NCI-H2171 treated with DMSO at 0.1 percent for 48 hours (cell line): ENCODE measurements at regions not wholly inside any gene's neighbourhood (a gene's known extent, or its start where the extent isn't known, plus 50 kb on each side); places are given as distances from the start of the nearest gene placed in this dataset.

Source experiments
- DNase-seq: peaks from one replicate; lab custom pipeline; 2025; lab: John Stamatoyannopoulos, UW

DNA sequence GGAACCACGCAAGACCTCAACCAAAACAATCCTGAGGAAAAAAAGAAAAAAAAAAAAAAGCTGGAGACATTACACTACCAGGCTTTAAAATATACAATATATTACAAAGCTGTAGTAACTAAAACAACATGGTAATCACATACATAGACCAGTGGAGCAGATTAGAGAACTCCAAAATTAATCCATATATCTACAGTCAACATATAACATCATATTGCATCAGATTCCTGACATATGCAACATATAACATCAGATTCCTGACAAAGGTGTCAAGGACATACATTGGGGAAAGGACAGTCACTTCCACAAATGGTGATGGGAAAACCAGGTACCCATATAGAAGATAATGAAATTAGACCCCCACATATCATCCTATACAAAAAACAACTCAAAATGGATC is 145.8 kb downstream of the BTG1 start:
- DNase-seq: no peak

DNA sequence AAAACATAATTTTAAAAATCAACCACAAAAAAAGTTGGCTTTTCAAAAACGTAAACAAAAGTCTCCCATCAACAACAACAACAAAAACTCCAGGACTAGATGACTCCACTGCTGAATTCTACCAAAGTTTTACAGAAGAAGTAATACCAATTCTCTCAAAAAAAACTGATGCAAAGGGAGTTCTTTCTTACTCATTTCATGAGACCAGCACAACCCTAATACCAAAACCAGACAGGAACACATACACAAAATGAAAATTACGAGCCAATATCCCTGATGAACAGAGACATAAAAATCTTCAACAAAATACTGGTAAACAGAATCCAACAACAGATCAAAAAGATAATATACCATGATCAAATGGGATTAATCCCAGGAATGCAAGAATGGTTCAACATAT is 147.3 kb downstream of the BTG1 start:
- DNase-seq: no peak

DNA sequence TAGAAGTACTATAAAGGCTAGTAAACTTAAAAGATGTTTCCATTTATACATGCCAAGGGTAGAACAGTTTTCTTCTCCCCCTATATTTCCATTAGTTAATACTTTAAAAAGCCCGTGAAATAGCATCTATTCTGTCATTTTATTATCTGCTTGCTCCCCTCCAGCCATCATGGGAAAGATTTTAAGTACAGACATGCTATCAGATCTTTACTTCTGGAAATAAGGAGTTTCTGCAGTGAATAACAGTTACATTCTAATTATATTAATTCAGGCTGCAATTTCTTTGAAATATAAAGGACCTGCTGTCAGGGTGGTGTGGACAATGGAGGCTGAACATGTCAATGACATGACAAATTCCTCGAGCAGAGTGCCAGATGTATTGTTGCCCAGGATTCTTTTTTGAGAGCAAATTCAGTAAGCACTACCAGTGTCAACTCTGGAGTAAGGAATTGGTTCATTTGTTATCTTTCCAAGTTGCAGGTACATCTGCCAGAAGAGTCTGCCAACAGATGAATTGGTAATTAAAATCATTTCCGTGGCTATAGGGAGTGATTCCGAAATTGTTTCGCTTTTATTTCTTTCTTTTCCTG is 151.3 kb downstream of the BTG1 start:
- DNase-seq: no peak

DNA sequence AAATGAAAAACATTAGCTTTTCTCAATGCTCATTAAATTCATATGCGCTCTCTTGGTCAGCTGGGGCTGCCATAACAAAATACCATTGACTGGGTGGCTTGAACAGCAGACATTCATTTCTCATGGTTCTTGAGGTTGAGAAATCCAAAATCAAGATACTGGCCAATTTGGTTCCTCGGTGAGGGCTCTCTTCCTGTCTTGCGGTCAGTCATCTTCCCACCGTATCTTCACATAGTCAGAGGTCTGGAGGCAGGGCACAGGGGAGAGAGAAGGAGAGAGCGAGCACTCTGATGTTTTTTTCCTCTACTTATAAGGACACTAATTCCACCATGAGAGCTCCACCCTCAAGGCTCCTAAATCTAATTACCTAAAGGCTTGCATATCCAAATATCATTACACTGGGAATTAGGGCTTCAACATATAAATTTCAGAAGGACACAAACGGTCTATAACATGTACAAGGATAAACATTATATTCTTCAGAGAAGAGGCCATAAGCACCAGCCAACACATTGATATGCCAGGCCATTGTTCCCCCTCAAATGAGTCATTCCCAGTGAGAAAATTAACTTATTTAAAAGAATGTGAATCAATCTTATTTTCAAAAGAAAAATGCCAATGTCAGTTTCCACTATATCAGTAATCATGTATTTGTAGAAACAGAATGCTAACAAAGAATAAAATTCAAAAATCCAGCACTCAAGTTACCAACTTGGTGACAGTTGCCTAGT is 152.2 kb downstream of the BTG1 start:
- DNase-seq: no peak

DNA sequence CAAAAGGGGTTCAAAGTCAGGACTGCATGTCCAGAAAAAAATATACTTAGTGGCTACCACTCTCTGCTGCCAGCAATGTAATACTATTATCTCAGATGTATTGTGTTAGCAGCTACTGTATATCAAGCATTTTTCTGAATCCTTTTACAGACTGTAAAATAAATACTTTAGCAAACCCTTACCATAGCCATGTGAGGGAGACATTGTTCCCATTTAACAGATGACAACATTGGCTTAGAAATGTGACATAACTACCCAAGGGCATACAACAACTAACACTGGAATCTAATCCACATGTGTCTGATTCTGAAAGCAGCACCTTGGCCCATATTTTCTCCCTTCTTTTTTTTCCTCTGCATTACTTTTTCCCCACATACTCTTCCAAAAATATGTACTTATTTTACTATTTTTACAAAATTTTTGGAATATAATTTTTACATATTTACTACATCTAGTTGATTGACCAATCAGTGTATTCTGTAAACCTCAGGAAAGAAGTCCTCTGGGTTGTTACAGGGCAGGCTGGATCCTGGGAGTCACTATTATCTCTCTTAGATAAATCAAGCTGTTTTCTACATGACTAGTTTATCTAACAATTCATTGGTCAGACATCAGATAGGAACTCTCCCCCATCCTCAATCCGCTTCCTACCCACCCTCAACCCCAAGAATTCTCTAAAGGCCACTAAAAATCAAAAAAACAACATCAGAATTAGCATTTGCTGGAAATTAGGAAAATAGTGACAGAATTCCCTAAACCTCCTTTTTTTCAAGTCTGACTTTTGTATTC is 154.1 kb downstream of the BTG1 start:
- DNase-seq: no peak

DNA sequence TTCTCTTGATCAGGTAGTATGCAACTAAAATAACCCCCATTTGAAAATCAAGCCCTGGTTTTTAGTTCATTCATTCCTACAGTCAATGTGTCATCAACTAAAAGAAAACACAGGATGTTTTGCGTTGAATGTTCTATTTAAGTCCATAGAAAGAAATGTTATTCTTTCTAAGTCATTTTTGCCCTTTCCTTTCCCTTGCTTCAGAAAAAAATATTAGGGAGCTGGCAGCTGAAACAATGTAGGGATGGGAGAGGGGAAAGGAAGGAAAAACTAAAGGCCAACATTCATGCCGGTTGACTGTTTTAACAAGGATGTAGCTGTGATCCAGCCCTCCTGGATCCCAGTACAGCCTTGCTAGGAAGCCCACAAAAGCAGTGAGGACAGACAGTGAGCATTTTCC is 155.1 kb downstream of the BTG1 start:
- no peak for DNase-seq

DNA sequence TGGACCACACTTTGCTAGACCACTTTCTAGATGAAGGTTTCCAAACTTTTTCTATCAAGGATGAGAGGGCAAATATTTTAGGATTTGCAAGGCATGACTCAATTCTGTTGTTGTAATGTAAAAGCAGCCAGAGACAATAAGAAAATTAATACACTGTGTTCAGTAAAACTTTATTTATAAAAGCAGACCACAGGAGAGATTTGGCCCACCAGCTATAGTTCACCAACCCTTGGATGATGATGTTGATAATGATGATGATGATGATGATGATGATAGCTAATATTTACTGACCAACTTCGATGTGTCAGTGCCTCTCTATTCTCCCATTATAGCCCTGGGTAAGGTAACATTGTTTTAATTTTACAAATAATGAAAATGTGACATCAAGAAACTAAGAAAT is 156.5 kb downstream of the BTG1 start:
- no peak for DNase-seq

DNA sequence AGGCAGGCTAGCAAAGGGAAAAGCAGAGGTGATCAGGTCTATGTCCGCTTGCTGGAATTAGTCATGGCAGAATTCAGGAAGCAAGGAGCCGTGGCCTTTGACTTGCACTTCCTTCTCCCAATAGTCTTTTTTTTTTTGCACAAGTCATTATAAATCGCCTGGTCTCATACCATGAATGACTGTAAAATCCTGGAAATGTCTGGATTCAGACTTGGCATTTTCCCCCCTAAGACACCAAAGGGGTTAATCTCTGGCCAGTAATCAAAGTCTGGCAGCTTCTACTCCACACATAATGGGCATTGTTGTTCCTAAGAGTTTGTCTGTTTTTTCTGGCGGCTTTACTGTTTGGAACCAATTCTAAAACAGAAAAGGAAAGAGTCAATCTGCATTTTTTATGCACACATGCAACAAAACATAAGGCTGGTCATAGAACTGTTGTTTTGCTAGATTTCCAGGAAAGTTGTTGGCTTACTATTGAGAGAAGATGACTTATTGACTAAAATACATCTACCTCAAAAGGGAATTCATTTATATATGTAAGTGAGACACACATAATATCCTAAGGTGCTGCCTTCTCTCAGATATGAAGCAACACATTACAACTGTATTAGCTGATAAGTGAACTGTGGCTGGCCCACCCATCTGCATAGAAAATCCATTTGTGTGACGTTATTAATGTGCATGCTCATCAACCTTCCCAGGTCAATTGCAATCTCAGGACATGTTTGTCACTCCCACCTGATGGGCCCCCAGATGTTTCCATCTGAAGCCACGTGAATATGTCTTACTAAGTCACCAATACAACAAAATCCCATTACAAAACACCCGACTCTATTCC is 157.3 kb downstream of the BTG1 start:
- no peak for DNase-seq

DNA sequence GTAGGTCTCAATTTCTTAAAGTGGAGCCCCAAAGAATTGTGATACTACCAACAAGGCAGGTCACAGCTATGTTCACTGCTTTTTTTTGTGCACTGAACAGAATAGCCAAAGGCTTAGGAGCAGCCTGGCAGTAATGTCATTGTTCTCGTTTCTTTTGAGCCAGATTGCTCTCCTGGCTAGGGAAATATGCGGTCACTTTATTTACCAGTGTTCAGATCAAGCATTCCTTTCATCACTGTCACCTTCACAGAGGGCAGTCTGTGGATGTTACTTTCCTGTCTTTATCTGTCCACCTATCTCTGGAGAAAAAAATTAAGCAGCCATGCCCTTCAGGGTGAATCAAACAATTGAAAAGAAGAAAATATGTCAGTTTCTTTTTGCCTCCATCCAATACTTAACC is 159.6 kb downstream of the BTG1 start:
- DNase-seq: no peak

DNA sequence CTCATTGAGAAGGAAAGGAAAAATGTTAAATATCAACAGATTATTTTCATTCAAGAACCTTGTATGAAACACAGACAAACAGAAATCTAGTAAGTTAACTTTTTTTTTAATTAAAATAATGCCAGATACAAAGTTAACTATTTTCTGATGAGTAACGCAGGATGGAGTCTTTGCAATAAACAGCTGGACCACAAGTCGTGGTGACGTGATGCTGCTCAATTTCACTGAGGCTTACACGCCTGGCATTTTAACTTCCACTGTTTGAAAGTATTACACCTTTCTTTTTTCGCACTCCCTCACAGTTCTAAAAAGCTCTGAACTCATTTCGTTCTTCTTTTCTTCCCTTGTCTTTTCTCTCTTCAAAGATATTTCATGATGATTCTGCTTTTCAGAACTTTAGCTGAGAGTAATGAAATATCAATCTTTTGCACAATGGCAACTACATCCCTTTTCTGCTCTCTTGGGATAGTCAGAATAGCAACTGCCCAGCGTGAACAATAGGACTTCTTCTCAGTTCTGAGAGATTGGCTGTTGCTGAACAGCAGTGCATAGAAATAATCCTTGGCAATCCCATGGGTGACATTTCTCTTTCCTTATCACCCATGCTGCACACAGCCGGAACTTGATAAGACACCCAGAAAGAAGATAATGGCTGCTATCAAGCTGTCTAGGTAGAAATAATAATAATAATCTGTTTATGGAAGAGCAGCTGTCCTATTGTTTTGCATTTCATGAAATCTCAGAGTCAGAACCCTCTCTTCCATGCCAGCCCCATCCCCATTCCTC is 160.5 kb downstream of the BTG1 start:
- DNase-seq: no peak

DNA sequence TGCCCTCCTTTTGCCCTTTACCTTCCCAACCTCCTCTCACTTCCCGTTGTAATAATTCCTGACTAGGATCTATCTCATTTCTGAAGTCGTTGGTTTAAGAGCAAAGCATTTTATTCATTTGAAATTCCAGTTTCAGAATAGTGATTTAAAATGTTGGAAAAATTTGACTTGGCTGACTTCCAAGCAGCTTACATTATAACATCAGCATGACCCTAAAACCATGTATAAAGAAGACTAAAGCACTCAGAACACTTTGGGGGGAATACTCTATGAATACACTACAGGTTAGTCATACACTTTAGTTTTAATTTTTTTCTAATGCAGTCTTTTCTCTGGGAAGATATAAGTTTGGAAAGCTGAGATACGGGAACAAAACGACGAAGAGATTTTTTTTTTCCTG is 161.1 kb downstream of the BTG1 start:
- no peak for DNase-seq

DNA sequence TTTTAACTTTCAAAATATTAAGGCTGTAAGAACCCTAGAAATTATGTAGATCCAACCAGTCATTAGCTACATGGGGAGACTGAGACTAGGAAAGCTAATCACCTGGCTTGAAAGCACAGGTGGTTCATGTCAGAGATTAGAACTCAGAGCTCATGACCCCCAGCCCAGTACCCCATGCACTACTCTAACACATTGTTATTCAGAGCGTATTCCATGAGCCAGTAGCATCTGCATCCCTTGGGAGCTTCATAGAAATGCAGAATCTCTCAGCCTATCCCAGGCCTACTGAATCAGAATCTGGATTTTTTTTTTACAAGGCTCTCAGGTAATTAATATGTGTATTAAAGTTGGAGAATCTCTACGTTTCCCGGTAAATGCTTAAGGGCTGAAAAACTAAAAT is 161.7 kb downstream of the BTG1 start:
- no peak for DNase-seq

DNA sequence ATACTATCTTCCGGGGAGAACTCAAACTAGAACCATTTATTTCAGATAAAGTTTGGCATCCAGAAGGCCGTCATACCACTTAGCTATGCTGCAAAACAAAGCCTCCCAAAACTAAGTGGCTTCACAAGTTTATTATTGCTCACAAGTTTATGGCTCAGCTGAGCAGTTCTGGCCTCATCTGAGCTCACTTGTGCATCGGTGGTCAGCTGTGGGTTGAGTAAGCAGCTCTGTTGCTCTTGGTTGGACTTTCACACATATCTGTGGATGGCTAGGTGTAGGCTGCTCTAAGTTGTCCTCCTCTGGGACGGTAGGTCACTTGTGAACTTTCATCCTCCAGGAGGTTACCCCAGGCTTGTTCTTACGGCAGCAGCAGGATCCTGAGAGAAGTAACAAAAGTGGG is 162.7 kb downstream of the BTG1 start:
- no peak for DNase-seq

DNA sequence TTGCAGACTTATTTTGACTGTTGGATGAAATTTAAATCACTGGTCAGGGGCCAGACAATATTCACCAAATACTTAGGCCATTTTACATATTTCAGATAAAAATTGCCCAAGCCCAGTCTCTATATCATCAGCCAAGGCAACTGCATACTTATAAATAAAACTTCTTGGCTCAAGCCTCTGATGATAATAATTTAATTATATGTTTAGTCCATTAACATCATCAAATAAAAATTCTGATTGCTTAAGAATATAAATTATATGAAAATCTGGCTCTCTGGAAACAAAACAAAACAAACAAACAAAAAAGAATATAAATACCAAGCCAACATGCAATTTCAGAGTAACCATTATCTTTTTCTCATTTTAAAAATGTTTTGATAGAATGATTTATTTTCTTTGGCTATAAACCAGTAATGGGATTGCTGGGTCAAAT is 165.2 kb downstream of the BTG1 start:
- DNase-seq: no peak

DNA sequence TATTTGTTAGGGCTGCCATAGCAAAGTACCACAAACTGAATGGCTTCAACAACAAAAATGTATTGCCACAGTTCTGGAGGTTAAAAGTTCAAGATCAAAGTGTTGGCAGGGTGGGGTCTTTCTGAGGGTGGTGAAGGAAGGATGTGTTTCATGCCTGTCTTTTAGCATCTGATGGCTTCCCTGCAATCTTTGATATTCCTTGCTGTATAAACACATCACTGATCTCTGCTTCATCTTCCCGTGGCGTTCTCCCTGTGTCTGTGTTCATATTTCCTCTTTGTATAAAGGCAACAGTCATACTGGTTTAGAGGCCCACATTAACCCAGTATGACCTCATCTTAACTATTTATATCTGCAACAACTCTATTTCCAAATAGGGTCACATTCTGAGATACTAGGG is 167.5 kb downstream of the BTG1 start:
- DNase-seq: no peak

DNA sequence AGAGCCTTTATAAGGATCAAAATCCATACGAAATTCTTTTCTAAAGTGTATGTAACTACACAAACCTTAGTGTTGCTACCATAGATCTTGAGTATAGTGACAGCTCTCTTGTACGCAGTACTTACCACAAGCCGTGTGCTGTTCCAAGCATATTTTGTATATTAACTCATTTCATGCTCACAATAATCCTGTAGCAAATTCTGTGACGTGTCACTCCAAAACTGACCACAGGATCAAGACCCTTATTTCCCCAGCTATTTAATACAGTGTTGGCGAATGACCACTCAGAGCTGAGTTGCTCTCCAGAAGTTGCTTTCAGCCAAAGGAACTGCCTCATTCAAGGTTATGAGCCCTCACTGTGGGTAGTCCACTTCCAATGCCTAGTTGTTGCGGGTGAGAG is 169.8 kb downstream of the BTG1 start:
- DNase-seq: no peak

DNA sequence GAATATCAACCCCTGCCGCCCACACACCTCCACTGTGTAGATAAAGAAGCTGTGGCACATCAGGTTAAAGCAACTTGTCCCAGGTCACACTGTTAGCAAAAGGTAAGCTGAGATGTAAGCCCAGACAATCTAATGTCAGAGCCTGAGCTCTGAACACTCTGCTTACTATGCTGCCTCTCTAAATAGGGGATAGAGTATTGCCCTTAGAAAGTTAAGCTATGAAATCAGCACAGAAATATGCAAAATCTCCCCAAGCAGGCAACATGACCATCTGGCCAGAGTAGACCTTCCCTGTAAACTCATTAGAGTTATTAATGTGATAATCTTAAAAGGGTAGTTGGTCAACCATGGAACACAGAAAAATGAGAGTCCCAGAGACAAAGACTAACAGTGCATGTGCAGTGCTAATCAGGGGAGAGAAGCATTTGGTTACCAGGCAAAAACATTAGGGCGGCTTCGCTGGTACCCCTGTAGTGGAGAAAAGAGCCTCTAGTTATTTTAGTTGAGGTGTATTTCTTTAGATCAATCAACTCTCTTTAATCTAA is 171.0 kb downstream of the BTG1 start:
- DNase-seq: no peak

DNA sequence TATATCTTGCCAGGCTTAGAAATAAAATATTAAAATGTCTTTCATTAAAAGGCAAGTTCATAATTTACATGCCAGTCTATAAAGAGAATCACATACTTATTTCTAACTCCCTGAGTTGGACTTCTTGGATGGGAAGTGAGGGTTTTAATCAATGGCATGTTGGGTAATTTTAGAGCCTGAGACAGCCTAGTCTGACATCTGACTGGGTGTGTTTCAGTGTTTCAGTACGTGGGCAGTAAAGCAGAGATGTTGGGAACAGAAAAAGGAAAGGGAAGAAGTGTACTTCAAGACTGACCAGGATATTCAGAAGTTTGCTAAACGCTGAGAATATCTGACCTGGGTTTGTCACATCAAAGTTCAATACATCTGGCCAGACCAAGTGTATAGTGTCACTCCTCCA is 171.8 kb downstream of the BTG1 start:
- no peak for DNase-seq

DNA sequence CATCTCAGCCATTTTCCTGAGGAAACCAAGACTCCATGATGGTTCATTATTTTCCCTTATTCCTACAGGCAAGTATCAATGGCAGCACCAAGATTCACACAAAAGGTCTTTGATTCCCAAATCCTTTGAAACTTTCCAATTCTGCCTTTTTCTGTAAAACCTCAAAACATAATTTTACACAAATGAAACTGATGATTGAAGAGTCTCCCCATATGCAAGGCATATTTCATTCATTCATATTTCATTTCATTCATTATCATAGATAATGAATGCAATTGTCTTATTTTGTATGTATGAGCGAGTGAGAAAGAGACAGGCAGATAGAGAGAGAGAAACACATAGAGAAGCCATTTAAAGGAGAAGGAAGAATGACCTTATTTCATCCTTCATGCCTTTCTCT is 172.8 kb downstream of the BTG1 start:
- no peak for DNase-seq

DNA sequence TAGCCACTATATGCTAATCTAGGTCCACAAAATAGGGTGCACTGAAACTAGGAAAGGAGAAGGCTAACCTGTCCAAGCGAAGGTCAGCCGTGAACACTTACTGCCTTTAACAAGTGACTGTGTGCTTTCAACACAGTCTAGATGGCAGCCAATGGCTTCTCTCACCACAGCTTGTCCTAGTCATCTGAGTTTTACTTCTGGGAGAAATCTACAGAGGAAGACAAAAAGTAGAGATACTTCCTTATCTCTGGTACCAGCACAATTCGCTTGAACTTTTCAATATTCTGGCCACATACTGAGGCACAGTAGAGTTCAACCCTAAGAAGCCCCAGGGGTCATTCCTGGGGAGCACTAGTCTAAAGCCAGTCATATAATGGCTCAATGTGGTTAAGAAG is 176.9 kb downstream of the BTG1 start:
- DNase-seq: no peak

DNA sequence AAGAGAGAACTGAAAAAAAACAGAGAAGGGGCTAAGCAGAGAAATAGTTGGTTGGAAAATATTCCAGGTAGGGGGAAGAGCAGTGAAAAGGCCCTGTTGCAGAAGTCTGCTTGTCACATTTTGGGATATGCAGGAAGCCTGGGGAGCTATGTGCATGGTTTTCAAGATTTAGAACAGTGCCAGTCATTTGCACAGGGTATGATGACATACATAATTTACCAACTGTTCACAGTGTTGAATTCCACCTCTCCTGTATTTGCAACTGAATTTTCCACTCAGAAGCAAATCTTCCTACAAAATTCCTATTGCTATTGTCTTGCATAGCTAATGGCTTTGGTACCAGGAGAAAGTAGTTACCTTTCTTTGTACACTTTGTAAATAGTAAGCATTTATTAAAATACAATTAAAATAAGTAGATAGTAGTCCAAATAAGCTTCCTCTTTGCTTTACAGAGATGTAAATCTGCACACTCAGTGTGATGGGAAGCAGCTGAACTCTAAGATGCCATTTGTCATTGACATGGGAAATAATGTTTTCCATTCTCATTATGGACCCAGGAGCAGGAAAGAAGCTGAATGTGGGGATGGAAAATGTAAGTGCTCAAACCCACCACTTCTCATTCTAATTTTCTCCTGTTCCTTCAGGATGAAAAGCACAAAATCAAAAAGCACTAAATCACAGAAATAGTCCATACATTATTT is 177.4 kb downstream of the BTG1 start:
- DNase-seq: no peak
